H1 (cell line): ENCODE measurements at regions not wholly inside any gene's neighbourhood (a gene's known extent, or its start where the extent isn't known, plus 50 kb on each side); places are given as distances from the start of the nearest gene placed in this dataset.

Source experiments
- CTCF ChIA-PET: fragments of 300-600 bp; sonication (Branson Sonifier 250); formaldehyde crosslinking; loops from one replicate; lab custom pipeline; 2021; ENCODE audit not compliant: partially characterized antibody; lab: Charles Lee
- POLR2A ChIA-PET: fragments of 300-600 bp; sonication (Branson Sonifier 250); formaldehyde crosslinking; loops from one replicate; lab custom pipeline; 2021; ENCODE audit warnings: inconsistent platforms; ENCODE audit not compliant: partially characterized antibody; lab: Charles Lee
- DNase-seq, 2 experiments: peaks; one replicate each; pipeline versions ENCODE4 v3.0.0 to v3.0.0-alpha.2; 2010 to 2022; ENCODE audit warnings: low spot score in 2 of 2, low read depth in 1 of 2, mixed read lengths in 1 of 2
- FAIRE-seq: peaks from 2 replicates; lab custom pipeline; 2011; peaks lifted over from hg19 to GRCh38; lab: Jason Lieb, UNC
- H2AFZ ChIP-seq: 2 replicates; pipeline ENCODE4 v1.8.1; 2012; ENCODE audit warnings: low read length, inconsistent platforms
- H2AK5ac ChIP-seq: 2 replicates; pipeline ENCODE4 v1.6.1; 2013; ENCODE audit warnings: low read depth, low read length
- H2BK120ac ChIP-seq: replicated peaks from 2 replicates; pipeline ENCODE3; 2013; ENCODE audit warnings: low read depth, low read length, inconsistent platforms
- H2BK12ac ChIP-seq: 2 replicates; pipeline ENCODE4 v1.6.1; 2013; ENCODE audit warnings: low read depth, low read length
- H2BK15ac ChIP-seq: 2 replicates; pipeline ENCODE4 v1.6.1; 2013; ENCODE audit warnings: low read length
- H2BK20ac ChIP-seq: 2 replicates; pipeline ENCODE4 v1.6.1; 2013; ENCODE audit warnings: low read length
- H2BK5ac ChIP-seq: 2 replicates; pipeline ENCODE4 v1.6.1; 2013; ENCODE audit warnings: low read depth, low read length
- H3K14ac ChIP-seq: 2 replicates; pipeline ENCODE4 v1.6.1; 2013; ENCODE audit warnings: inconsistent platforms; ENCODE audit not compliant: insufficient read length
- H3K18ac ChIP-seq: 2 replicates; pipeline ENCODE4 v1.6.1; 2013; ENCODE audit warnings: low read length; ENCODE audit errors: extremely low read depth
- H3K23ac ChIP-seq: 2 replicates; pipeline ENCODE4 v1.6.1; 2013; ENCODE audit warnings: inconsistent platforms; ENCODE audit not compliant: insufficient read length
- H3K23me2 ChIP-seq: 2 replicates; pipeline ENCODE4 v1.6.1; 2013; ENCODE audit warnings: low read depth, low read length
- H3K27ac ChIP-seq: 2 replicates; pipeline ENCODE4 v1.6.1; 2011; ENCODE audit warnings: low read depth, low read length, inconsistent platforms
- H3K27me3 ChIP-seq, 4 experiments: replicated peaks in 1 of 4; 1 replicate in 1 of 4; 2 replicates in 3 of 4; pipeline versions ENCODE4 v1.6.1 to v1.8.1; 2011 to 2013; ENCODE audit warnings: low read length in 3 of 4, mild to moderate bottlenecking in 3 of 4, inconsistent platforms in 2 of 4, mixed read lengths in 2 of 4, moderate library complexity in 1 of 4; ENCODE audit not compliant: control insufficient read depth in 3 of 4, insufficient read depth in 3 of 4; ENCODE audit errors: extremely low read depth in 1 of 4
- H3K36me3 ChIP-seq, 4 experiments: 2 replicates each; pipeline versions ENCODE4 v1.6.1 to v1.8.1; 2011 to 2013; ENCODE audit warnings: mild to moderate bottlenecking in 4 of 4, low read length in 3 of 4, moderate library complexity in 2 of 4, control low read depth in 1 of 4, inconsistent platforms in 1 of 4; ENCODE audit not compliant: insufficient read depth in 4 of 4, control insufficient read depth in 2 of 4
- H3K4ac ChIP-seq: replicated peaks from 2 replicates; pipeline ENCODE3; 2013; ENCODE audit warnings: low read length, low read depth, mixed read lengths, inconsistent platforms; ENCODE audit not compliant: insufficient read length
- H3K4me1 ChIP-seq, 4 experiments: replicated peaks in 1 of 4; 1 replicate in 1 of 4; 2 replicates in 3 of 4; pipeline versions ENCODE4 v1.6.1 to v1.8.1; 2011 to 2013; ENCODE audit warnings: low read length in 3 of 4, inconsistent platforms in 2 of 4, mixed read lengths in 1 of 4; ENCODE audit not compliant: insufficient read depth in 4 of 4, control insufficient read depth in 3 of 4
- H3K4me2 ChIP-seq, 2 experiments: 2 replicates each; pipeline versions ENCODE4 v1.6.1 to v1.8.1; 2011 to 2013; ENCODE audit warnings: low read depth in 2 of 2, low read length in 2 of 2, control low read depth in 1 of 2, inconsistent platforms in 1 of 2, mild to moderate bottlenecking in 1 of 2; ENCODE audit not compliant: insufficient read depth in 1 of 2
- H3K4me3 ChIP-seq, 4 experiments: fragments of 200-600, 300-600 bp in 1 of 4; sonication (generic), shearing (Covaris generic), sonication (Bioruptor Twin) in 1 of 4; 2 replicates each; pipeline versions ENCODE4 v1.5.1 to v1.8.1; 2011 to 2016; ENCODE audit warnings: low read length in 4 of 4, low read depth in 3 of 4, control low read depth in 2 of 4, inconsistent platforms in 2 of 4, mild to moderate bottlenecking in 2 of 4, mixed read lengths in 1 of 4, moderate library complexity in 1 of 4; ENCODE audit not compliant: insufficient read depth in 2 of 4; ENCODE audit errors: extremely low read depth in 1 of 4
- H3K56ac ChIP-seq: replicated peaks from 2 replicates; pipeline ENCODE3; 2013; ENCODE audit warnings: low read depth, mild to moderate bottlenecking, mixed read lengths, low read length, inconsistent platforms; ENCODE audit not compliant: insufficient read length
- H3K79me1 ChIP-seq: 2 replicates; pipeline ENCODE4 v1.6.1; 2013; ENCODE audit warnings: low read depth, low read length, control low read depth
- H3K79me2 ChIP-seq, 2 experiments: 2 replicates each; pipeline versions ENCODE4 v1.6.1 to v1.8.1; 2012 to 2013; ENCODE audit warnings: low read length in 2 of 2, mild to moderate bottlenecking in 2 of 2, inconsistent platforms in 1 of 2; ENCODE audit not compliant: insufficient read depth in 2 of 2, control insufficient read depth in 1 of 2
- H3K9ac ChIP-seq, 4 experiments: replicated peaks in 1 of 4; 1 replicate in 1 of 4; 2 replicates in 3 of 4; pipeline versions ENCODE4 v1.6.1 to v1.8.1; 2011 to 2013; ENCODE audit warnings: low read depth in 3 of 4, low read length in 3 of 4, control low read depth in 2 of 4, mild to moderate bottlenecking in 2 of 4, moderate library complexity in 2 of 4, inconsistent platforms in 1 of 4; ENCODE audit errors: extremely low read depth in 1 of 4
- H3K9me3 ChIP-seq, 2 experiments: 2 replicates each; pipeline versions ENCODE4 v1.6.1 to v1.8.1; 2012 to 2013; ENCODE audit warnings: mild to moderate bottlenecking in 2 of 2, moderate library complexity in 2 of 2, control low read depth in 1 of 2, inconsistent platforms in 1 of 2, low read depth in 1 of 2, low read length in 1 of 2, mixed read lengths in 1 of 2; ENCODE audit not compliant: insufficient read depth in 2 of 2
- H4K20me1 ChIP-seq, 2 experiments: replicated peaks in 1 of 2; 2 replicates each; pipeline versions ENCODE3 to v1.8.1; 2011 to 2013; ENCODE audit warnings: inconsistent platforms in 2 of 2, low read length in 2 of 2, mild to moderate bottlenecking in 1 of 2; ENCODE audit not compliant: insufficient read depth in 2 of 2, control insufficient read depth in 1 of 2
- H4K5ac ChIP-seq: 2 replicates; pipeline ENCODE4 v1.6.1; 2013; ENCODE audit warnings: low read length, low read depth, mixed read lengths, inconsistent platforms; ENCODE audit not compliant: insufficient read length
- H4K8ac ChIP-seq: 2 replicates; pipeline ENCODE4 v1.8.0; 2013; ENCODE audit warnings: mild to moderate bottlenecking, moderate library complexity, low read length, inconsistent platforms; ENCODE audit not compliant: insufficient read depth; ENCODE audit errors: extremely low read depth
- H4K91ac ChIP-seq: replicated peaks from 2 replicates; pipeline ENCODE3; 2013; ENCODE audit warnings: low read length, mixed read lengths, inconsistent platforms; ENCODE audit not compliant: insufficient read length
- CBX8 ChIP-seq: fragments of 300-800, 300-1000 bp; sonication (generic); IDR thresholded peaks from 2 replicates; pipeline ENCODE4 v1.7.1; 2016; ENCODE audit warnings: low read depth, low read length, borderline replicate concordance
- HDAC2 ChIP-seq, 2 experiments: fragments of 300-600 bp in 1 of 2; sonication (generic) in 1 of 2; IDR thresholded peaks; 2 replicates each; pipeline ENCODE4 v1.6.1; 2011 to 2012; ENCODE audit warnings: low read depth in 2 of 2, low read length in 2 of 2, mild to moderate bottlenecking in 2 of 2, moderate library complexity in 2 of 2, borderline replicate concordance in 1 of 2, inconsistent platforms in 1 of 2
- KDM4A ChIP-seq: IDR thresholded peaks from one replicate; pipeline ENCODE4 v1.7.1; 2012; ENCODE audit warnings: low read depth, mild to moderate bottlenecking, moderate library complexity, low read length, inconsistent platforms; ENCODE audit not compliant: severe bottlenecking
- MAX ChIP-seq: IDR thresholded peaks from 2 replicates; pipeline ENCODE4 v1.6.1; 2012; ENCODE audit warnings: inconsistent platforms
- RAD21 ChIP-seq, 2 experiments: IDR thresholded peaks in 1 of 2; conservative IDR thresholded peaks in 1 of 2; 2 replicates each; pipeline ENCODE4 v1.6.1; 2011; ENCODE audit warnings: low read depth in 2 of 2, low read length in 2 of 2, improper control_type of control experiment in 1 of 2, inconsistent platforms in 1 of 2, mild to moderate bottlenecking in 1 of 2, moderate library complexity in 1 of 2
- SAP30 ChIP-seq: fragments of 300-600 bp; sonication (generic); IDR thresholded peaks from 2 replicates; pipeline ENCODE4 v1.7.1; 2012; ENCODE audit warnings: low read length, moderate library complexity, mild to moderate bottlenecking, inconsistent platforms; ENCODE audit not compliant: insufficient read depth, insufficient replicate concordance
- SIX5 ChIP-seq: IDR thresholded peaks from 2 replicates; pipeline ENCODE4 v1.6.1; 2011; ENCODE audit warnings: mild to moderate bottlenecking, low read depth, low read length
- SP2 ChIP-seq: IDR thresholded peaks from 2 replicates; pipeline ENCODE4 v1.6.1; 2012; ENCODE audit warnings: mild to moderate bottlenecking, low read length, inconsistent platforms
- SRF ChIP-seq: IDR thresholded peaks from 2 replicates; pipeline ENCODE4 v1.6.1; 2011; ENCODE audit warnings: mild to moderate bottlenecking, low read depth, low read length, moderate library complexity
- TEAD4 ChIP-seq: IDR thresholded peaks from 2 replicates; pipeline ENCODE4 v1.6.1; 2012; ENCODE audit warnings: low read depth, low read length, inconsistent platforms, mixed read lengths
- WGBS, 2 experiments: shearing (Covaris generic) in 1 of 2; methylation state at CpG; one replicate each; pipeline versions ENCODE4 v1.1.6 to v1.1.7; 2013 to 2015; ENCODE audit warnings: low lambda C conversion rate in 2 of 2, mixed read lengths in 2 of 2, inconsistent platforms in 1 of 2, low coverage in 1 of 2, missing lambda C conversion rate in 1 of 2; ENCODE audit not compliant: insufficient replicate concordance in 2 of 2, insufficient coverage in 1 of 2, insufficient read length in 1 of 2; ENCODE audit errors: extremely low coverage in 1 of 2, missing lambda C conversion rate in 1 of 2; 5-methylcytosine and 5-hydroxymethylcytosine counted together
- TF ChIP-seq, protein P1 (sequence below): IDR thresholded peaks from 2 replicates; pipeline ENCODE4 v1.6.1; 2012; ENCODE audit warnings: low read length, inconsistent platforms

GRCh38 chr22:47769652-47770051, 1007.2 kb downstream of the TBC1D22A start:
- Histone ChIP-seq H2BK12ac (no peak overlapping the region), H3K4me3 (no peak overlapping the region), H3K23me2 (no peaks in the 10 kb centered on the region), H4K20me1 (peaks cover 0 to 4% of the 10 kb centered on the region in 2 experiments), H3K4me1 (no peaks in the 10 kb centered on the region), H2AFZ (no peak overlapping the region), H3K18ac (no peak overlapping the region), H3K9me3 (no peaks in the 10 kb centered on the region), H4K5ac (no peak overlapping the region), H4K91ac (no peak overlapping the region), H3K56ac (no peak overlapping the region), H3K27me3 (no peaks in the 10 kb centered on the region), H2BK20ac (no peak overlapping the region), H3K27ac (no peak overlapping the region), H2BK5ac (no peak overlapping the region), H2BK15ac (no peak overlapping the region), H2BK120ac (no peak overlapping the region), H3K4me2 (no peak overlapping the region), H3K23ac (no peak overlapping the region), H3K4ac (no peak overlapping the region), H3K36me3 (no peaks in the 10 kb centered on the region), H3K9ac (no peak overlapping the region), H2AK5ac (no peak overlapping the region), H4K8ac (no peak overlapping the region), H3K79me1 (no peaks in the 10 kb centered on the region), H3K14ac (no peak overlapping the region), H3K79me2 (no peaks in the 10 kb centered on the region)
- FAIRE-seq (no peak), DNase-seq (no peak)
- no peak for TF ChIP-seq TEAD4
- TF ChIP-seq SIX5, result no peak
- no peak for TF ChIP-seq SAP30
- TF ChIP-seq SRF, result no peak
- TF ChIP-seq HDAC2 (IDR thresholded peaks at IDR 0.05; ENCODE audit: borderline replicate concordance in 1 of 2, low read depth in 2 of 2, low read length in 2 of 2), result no peak
- TF ChIP-seq, protein P1, sequence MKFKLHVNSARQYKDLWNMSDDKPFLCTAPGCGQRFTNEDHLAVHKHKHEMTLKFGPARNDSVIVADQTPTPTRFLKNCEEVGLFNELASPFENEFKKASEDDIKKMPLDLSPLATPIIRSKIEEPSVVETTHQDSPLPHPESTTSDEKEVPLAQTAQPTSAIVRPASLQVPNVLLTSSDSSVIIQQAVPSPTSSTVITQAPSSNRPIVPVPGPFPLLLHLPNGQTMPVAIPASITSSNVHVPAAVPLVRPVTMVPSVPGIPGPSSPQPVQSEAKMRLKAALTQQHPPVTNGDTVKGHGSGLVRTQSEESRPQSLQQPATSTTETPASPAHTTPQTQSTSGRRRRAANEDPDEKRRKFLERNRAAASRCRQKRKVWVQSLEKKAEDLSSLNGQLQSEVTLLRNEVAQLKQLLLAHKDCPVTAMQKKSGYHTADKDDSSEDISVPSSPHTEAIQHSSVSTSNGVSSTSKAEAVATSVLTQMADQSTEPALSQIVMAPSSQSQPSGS, result no peak
- TF ChIP-seq KDM4A, result no peak
- no peak for TF ChIP-seq CBX8
- TF ChIP-seq RAD21 (IDR thresholded peaks at IDR 0.05 in 1 of 2, conservative IDR thresholded peaks at IDR 0.05 in 1 of 2; ENCODE audit: low read depth in 2 of 2, low read length in 2 of 2), result no peak
- no peak for TF ChIP-seq SP2
- TF ChIP-seq MAX, result no peak
- POLR2A ChIA-PET, result no interaction called here
- whole genome bisulfite sequencing, 2 experiments, result 92% methylated on average over 6 of the region's 6 CpGs; no CpG with 5 or more reads in 1 of the 2 experiments
- CTCF ChIA-PET, result no interaction called here
